ENCODE measurements at regions not wholly inside any gene's neighbourhood (a gene's known extent, or its start where the extent isn't known, plus 50 kb on each side); places are given as distances from the start of the nearest gene placed in this dataset.
A peak's percentile ranks its signal among the peaks of the same experiment; 100 is the strongest.
"Not testable (repeated sequence)": the region's sequence is repeated elsewhere in the genome, so short reads cannot be mapped to it uniquely, and the experiment has no call there.

DNA sequence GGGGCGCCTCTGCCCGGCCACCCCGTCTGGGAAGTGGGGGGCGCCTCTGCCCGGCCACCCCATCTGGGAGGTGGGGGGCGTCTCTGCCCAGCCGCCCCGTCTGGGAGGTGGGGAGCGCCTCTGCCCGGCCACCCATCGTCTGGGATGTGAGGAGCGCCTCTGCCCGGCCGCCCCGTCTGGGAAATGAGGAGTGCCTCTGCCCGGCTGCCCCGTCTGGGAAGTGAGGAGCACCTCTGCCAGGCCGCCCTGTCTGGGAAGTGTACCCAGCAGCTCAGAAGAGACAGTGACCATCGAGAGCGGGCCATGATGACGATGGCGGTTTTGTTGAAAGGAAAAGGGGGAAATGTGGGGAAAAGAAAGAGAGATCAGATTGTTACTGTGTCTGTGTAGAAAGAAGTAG lies 249.2 kb upstream of the USP15 start:
- DNase-seq (ENCODE audit: low spot score), result not testable (repeated sequence)

GRCh38 chr12:62014330-62014729 lies 245.9 kb upstream of the USP15 start:
- no peak for DNase-seq (ENCODE audit: low spot score)

DNA sequence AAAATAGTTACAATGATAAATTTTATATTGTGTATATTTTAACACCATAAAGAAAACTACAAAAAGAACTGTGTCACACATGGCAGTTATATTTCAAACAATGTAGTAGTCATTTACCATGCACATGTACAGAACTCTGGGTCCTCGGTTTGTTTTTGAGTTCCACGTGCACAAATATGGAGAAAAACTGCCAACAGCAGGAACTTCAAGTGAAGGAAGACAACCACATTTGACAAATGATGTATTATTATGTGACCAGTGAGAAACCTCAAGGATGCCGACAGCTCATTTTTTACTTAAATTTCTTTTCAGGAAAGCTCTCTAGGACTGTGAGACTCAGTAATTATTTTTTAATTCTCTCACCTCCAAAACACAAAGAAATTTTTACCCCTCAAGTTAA lies 244.2 kb upstream of the USP15 start:
- no peak for DNase-seq (ENCODE audit: low spot score)

DNA sequence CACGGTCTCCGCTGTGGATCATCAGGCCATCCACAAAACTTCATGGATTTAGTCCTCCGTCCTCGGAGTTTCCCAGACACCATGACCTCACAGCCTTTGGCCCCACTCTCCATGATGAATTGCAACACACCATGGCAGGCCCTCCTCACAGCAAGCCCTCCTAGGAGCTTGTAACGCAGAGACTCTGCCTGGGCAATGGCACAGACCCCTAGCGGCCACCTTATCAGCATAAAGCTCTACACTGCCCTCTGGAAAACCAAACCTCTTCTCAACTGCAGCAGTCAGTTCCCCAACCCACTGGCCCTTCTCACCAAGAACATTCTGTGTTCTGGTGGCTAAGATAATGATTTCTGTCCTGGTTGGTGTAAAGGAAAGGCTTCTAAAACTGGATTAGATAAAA lies 238.4 kb upstream of the USP15 start:
- no peak for DNase-seq (ENCODE audit: low spot score)

DNA sequence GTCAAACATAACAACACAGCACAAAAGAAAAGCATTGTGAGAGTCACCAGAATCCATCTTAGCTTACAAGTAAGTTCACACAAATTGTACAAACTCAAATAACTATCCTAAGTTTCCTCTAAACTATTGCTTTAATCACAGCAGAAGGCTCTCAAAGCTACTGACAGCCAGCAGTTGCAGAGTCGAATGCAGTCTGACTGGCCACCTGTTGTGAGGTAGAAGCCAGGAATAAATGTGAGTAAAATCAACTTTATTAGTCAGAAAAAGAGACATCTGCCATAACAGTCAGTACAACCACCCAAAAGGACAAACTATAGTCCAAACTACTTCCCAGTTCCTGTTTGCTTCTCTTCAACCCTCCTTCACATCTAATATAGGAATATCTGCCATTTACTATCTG lies 231.7 kb upstream of the USP15 start:
- DNase-seq (ENCODE audit: low spot score), result no peak

DNA sequence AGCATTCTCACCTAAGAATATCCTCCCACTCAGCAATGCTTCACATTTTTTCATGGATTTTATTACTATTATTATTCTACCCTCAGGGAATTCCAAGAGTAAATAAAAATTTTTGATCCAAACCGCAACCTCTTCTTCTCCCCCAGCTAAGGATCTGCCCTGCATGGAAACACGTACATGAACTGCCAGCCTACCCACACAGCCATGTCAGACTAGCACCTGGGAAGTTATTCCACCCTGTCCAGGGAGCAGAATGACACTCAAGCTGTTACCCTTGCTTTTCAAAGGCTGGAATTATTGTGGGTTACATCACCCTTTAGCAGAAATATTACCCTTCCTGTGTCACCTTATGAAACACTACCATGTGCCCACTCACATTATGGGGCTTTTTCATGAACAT lies 227.3 kb upstream of the USP15 start:
- DNase-seq (ENCODE audit: low spot score), result no peak

DNA sequence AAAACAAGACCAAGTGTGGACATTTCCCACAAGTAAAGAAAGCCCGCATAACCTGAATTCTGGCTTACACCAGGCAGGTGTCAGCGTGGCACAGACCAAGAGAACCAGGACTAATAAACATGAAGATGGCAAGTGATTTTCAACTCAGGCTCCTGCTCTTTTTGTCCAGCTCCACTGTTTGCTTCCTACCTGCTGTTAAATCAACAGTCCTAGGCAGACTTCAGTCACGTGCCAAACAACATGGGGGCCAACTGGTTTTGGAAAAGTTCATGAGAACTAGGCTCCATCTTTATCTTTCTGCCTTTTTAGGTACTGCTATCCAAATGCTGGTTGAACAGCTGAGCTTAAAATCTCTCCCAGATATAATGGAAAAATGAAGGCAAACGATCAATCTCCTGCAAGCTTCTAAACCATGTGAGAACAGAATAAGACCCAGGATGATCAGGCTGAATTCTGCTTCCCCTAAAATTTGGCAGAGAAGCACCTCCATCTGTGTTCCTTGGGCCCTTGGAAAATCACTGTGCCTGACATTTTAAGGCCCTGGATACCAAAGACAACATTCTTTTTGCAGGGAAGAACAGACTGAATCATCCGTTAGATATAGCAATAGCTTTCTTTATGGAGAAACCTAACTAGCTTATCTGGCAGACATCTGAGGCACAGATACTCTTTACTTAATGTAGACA lies 215.6 kb upstream of the USP15 start:
- no peak for DNase-seq (ENCODE audit: low spot score)

GRCh38 chr12:62045211-62045610 lies 215.0 kb upstream of the USP15 start:
- DNase-seq (ENCODE audit: low spot score), result no peak

DNA sequence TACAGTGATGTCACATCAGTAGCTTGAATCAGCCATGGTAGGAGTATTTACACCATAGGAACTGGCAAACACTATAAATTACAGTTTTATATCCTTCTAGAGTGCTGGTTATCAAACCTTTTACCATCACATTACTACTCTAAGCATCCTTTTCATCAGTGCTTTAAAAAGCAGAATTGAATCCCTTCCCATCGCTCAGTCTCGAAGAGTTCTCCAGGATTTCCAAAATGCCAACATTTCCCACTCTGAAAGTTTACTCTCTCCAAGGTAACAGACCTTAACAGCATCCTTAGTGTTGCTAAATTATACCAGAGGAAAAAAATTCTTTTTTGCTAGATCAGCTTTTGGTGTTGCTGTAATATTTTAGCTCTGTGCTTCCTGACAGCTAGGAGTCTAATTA lies 209.4 kb upstream of the USP15 start:
- DNase-seq (ENCODE audit: low spot score), result no peak

DNA sequence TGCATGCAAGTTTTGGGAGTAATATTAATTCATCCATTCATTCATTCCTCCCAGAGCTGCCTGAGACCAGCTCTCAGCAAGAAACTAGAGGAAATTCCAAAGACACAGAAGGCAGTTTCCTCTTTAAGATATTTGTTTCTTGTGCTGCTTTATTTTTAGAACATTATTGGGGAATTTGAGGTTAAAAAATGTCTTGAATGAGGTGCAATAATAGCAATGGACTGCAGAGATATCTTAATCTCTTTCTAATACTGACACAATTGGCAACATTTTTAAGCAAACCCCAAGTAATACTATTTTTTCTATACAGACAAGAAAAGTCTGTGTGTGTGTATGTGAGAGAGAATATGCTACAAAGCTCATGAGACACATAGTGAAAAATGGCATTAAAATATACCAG lies 190.2 kb upstream of the USP15 start:
- DNase-seq (ENCODE audit: low spot score), result no peak

- not testable (repeated sequence) for DNase-seq (ENCODE audit: low spot score)
These were observed 187.0 kb upstream of the USP15 start for GRCh38 chr12:62073236-62073635.

DNA sequence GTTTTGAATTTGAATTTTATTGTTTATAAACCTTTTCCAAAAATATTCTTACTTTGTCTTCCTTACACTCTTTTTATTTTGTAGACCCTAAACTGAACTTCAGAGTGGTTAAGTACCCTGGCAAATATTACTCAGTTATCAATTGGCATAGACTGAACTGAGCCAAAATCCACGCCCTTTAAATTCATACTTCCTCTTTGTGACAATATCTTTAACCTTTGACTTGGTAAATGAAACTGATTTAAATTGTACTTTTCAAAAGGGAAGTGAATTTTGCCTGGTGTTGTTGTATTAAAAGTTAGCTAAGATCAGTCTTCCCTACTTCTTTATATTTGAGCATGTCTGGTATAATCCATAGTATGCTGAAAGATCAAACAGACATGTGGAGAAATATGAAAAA lies 184.3 kb upstream of the USP15 start:
- DNase-seq (ENCODE audit: low spot score), result no peak

DNA sequence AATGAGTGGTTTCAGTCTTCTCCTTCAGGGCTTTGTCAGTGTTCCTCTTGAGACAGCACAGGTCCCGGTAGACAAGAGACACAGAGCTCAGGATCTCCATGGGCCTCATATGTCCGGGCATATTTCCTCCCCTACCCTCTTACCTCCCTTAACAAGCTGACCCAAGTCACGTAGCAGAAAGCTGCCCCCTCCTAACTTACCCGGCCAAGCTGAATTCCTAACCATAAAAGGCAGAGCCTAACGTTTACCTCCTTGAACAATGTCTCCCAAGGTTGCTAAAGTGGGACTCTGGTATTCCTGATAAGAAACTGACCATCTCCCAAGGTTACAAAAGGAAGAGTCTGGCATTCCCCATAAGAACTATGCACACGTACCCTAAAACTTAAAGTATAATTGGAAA lies 182.2 kb upstream of the USP15 start:
- DNase-seq (ENCODE audit: low spot score), result no peak

DNA sequence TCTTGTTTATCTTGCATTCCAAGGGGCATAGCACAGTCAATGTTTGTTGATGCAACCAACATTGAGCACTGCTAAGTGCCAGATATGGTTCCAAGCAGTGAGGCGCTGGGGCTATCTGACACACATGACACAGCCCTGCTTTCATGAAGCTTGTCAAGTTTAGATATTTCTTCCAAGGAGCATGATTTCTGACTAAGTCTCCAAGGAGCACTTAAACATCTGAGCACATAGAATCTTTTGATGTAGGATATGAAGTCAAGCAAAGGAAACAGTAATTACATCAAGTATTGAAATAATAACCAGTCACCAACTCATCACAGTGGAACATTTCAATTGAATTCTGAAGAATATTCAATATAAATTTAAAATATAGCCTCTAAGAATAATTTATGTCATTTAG lies 177.8 kb upstream of the USP15 start:
- no peak for DNase-seq (ENCODE audit: low spot score)

- no peak for DNase-seq (ENCODE audit: low spot score)
These were observed 162.1 kb upstream of the USP15 start for GRCh38 chr12:62098132-62098531.

DNA sequence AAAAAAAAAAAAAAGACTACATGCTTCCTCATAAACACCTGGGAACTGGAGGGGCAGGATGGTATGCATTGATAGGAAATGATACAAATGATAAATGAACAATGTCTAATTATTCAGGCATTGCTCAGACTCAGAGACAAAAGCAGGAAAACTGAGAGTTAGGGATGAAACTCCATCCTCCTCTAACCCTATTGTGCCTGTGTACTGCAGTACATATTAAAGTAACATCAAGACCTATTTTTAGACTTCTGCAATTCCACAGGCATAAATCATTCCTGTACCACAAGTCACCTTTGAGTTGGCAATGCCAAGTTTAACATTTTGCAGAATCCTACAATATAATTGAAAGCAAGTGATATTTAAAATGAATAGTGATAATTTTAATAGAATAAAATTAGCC lies 156.5 kb upstream of the USP15 start:
- no peak for DNase-seq (ENCODE audit: low spot score)

- DNase-seq (ENCODE audit: low spot score), result no peak
These were observed 153.5 kb upstream of the USP15 start for GRCh38 chr12:62106547-62107185.

- DNase-seq (ENCODE audit: low spot score), result no peak
These were observed 146.7 kb upstream of the USP15 start for GRCh38 chr12:62113366-62114011.

- no peak for DNase-seq (ENCODE audit: low spot score)
These were observed 143.2 kb upstream of the USP15 start for GRCh38 chr12:62116986-62117385.

GRCh38 chr12:62123721-62124203 lies 136.4 kb upstream of the USP15 start:
- peak; percentile 22 for DNase-seq (ENCODE audit: low spot score)

GRCh38 chr12:62127516-62127915 lies 132.7 kb upstream of the USP15 start:
- DNase-seq (ENCODE audit: low spot score), result no peak

DNA sequence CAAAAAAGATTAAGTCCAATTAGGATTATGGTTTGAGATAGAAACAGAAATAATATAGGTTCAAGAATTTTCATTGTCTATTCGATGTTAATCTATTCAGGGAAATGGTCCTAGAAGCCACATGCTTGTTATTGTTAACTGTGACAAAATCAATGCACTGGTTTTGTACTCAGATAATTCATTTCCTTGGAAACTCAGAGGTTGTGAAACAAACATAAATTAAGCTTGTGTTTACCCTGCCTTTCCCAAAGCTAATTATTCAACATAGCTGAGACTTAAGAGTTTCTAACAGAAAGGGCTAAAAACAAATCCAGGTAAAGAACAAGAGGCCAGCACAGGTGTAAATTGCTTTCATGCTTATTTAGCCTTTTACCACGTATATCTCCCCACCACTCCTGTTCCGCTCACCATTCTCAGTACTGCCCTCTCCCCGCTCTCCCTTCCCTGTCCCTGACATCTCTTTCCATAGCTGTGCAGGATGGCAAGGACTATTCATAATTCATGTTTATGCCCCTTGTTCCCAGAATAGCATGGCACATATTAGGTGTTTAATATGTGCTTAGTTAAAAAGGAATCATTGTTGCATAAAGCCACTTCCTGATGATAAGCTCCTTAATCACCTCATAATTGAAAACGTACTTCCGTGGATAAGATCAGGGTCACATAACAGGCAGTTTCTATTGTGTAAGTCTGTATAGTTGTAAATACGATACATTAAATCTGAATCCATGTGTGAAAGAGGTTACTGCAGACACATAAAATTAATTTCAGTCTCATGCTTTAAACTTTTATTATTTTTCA lies 131.8 kb upstream of the USP15 start:
- no peak for DNase-seq (ENCODE audit: low spot score)

- DNase-seq (ENCODE audit: low spot score), result no peak
These were observed 130.9 kb upstream of the USP15 start for GRCh38 chr12:62129291-62129690.

All from putamen (tissue), 1 donor.